HCT116 (cell line): ENCODE measurements at regions not wholly inside any gene's neighbourhood (a gene's known extent, or its start where the extent isn't known, plus 50 kb on each side); places are given as distances from the start of the nearest gene placed in this dataset.
"Not testable (repeated sequence)": the region's sequence is repeated elsewhere in the genome, so short reads cannot be mapped to it uniquely, and the experiment has no call there.

Source experiments
- ATAC-seq: fragments of 200-7000 bp; cut with Tn5 transposase; 2 replicates; pipeline ENCODE4 v1.9.1; 2020; ENCODE audit warnings: mild to moderate bottlenecking, moderate library complexity
- BruUV-seq: library from RNA; stranded (reverse); fragments of 400-500 nt; replicated peaks from 2 replicates; lab custom pipeline; 2021; lab: Mats Ljungman, UMichigan
- CTCF ChIA-PET: fragments of 300-600 bp; sonication (Branson Sonifier 250); formaldehyde crosslinking; loops from one replicate; lab custom pipeline; 2021; ENCODE audit warnings: antibody characterized with exemption; lab: Charles Lee
- POLR2A ChIA-PET: fragments of 300-600, 350-600 bp; sonication (Branson Sonifier 250); formaldehyde crosslinking; loops from one replicate; lab custom pipeline; 2021; ENCODE audit warnings: antibody characterized with exemption; lab: Charles Lee
- RAD21 ChIA-PET, 2 experiments: fragments of 300-600 bp; sonication (Branson Sonifier 250); formaldehyde crosslinking; loops; one replicate each; lab custom pipeline; 2023; ENCODE audit warnings: low total read pairs in 2 of 2; ENCODE audit not compliant: uncharacterized antibody in 2 of 2, unreplicated experiment in 2 of 2, low non-redundant PET in 1 of 2; lab: Charles Lee
- DNase-seq: peaks from one replicate; pipeline ENCODE4 v3.0.0-alpha.2; 2010; ENCODE audit warnings: low read depth, low spot score
- H2AFZ ChIP-seq: fragments of 200-600 bp; shearing (Covaris generic), sonication (generic); 2 replicates; pipeline ENCODE4 v1.6.1; 2017; ENCODE audit warnings: low read depth, mixed run types, mixed read lengths, antibody characterized with exemption, low read length; ENCODE audit not compliant: poor library complexity, severe bottlenecking
- H3K27ac ChIP-seq: 2 replicates; pipeline ENCODE4 v1.5.1; 2012; ENCODE audit warnings: low read depth, low read length
- H3K27me3 ChIP-seq: fragments of 200-600 bp; sonication (generic); 2 replicates; pipeline ENCODE4 v1.6.1; 2016; ENCODE audit warnings: mixed run types, low read length, mixed read lengths; ENCODE audit not compliant: insufficient read depth
- H3K36me3 ChIP-seq, 2 experiments: fragments of 200-500 bp in 1 of 2; fragments of 200-600 bp in 1 of 2; sonication (Bioruptor generic) in 1 of 2; sonication (generic) in 1 of 2; 2 replicates each; pipeline versions ENCODE4 v1.5.1 to v1.6.1; 2014 to 2016; ENCODE audit warnings: low read length in 2 of 2, inconsistent platforms in 1 of 2, mixed read lengths in 1 of 2, mixed run types in 1 of 2; ENCODE audit not compliant: insufficient read depth in 2 of 2, control insufficient read depth in 1 of 2
- H3K4me1 ChIP-seq, 2 experiments: fragments of 200-600 bp in 1 of 2; sonication (generic) in 1 of 2; 2 replicates each; pipeline versions ENCODE4 v1.5.1 to v1.6.1; 2012 to 2017; ENCODE audit warnings: low read length in 2 of 2, inconsistent platforms in 1 of 2, mild to moderate bottlenecking in 1 of 2, mixed read lengths in 1 of 2, mixed run types in 1 of 2, moderate library complexity in 1 of 2; ENCODE audit not compliant: insufficient read depth in 2 of 2, control insufficient read depth in 1 of 2
- H3K4me2 ChIP-seq: fragments of 200-600 bp; sonication (generic); 2 replicates; pipeline ENCODE4 v1.6.1; 2017; ENCODE audit warnings: mixed run types, low read length, mixed read lengths
- H3K4me3 ChIP-seq, 2 experiments: fragments of 200-600 bp in 1 of 2; sonication (generic) in 1 of 2; replicated peaks in 1 of 2; 2 replicates each; pipeline ENCODE4 v1.5.1; 2011 to 2016; ENCODE audit warnings: low read length in 2 of 2, control low read depth in 1 of 2, low read depth in 1 of 2, mild to moderate bottlenecking in 1 of 2, mixed read lengths in 1 of 2, mixed run types in 1 of 2
- H3K79me2 ChIP-seq: fragments of 200-600 bp; sonication (generic); 2 replicates; pipeline ENCODE4 v1.6.1; 2017; ENCODE audit warnings: mild to moderate bottlenecking, mixed run types, low read length, moderate library complexity, mixed read lengths; ENCODE audit not compliant: insufficient read depth
- H3K9ac ChIP-seq: fragments of 200-600 bp; sonication (generic); 2 replicates; pipeline ENCODE4 v1.6.1; 2016; ENCODE audit warnings: low read length, mixed read lengths
- H3K9me2 ChIP-seq: fragments of 200-600 bp; sonication (generic), shearing (Covaris generic); 2 replicates; pipeline ENCODE4 v1.6.1; 2017; ENCODE audit warnings: mixed run types, mild to moderate bottlenecking, moderate library complexity; ENCODE audit not compliant: insufficient read depth
- H3K9me3 ChIP-seq, 2 experiments: fragments of 200-500 bp in 1 of 2; fragments of 200-600 bp in 1 of 2; sonication (Bioruptor generic) in 1 of 2; sonication (generic) in 1 of 2; 2 replicates each; pipeline ENCODE4 v1.6.1; 2014 to 2017; ENCODE audit warnings: low read length in 2 of 2, mixed read lengths in 2 of 2, inconsistent platforms in 1 of 2, low read depth in 1 of 2, mild to moderate bottlenecking in 1 of 2, mixed run types in 1 of 2, moderate library complexity in 1 of 2; ENCODE audit not compliant: control insufficient read depth in 1 of 2, insufficient read depth in 1 of 2
- H4K20me1 ChIP-seq: fragments of 200-600 bp; sonication (generic), shearing (Covaris generic); 2 replicates; pipeline ENCODE4 v1.6.1; 2017; ENCODE audit warnings: mixed run types, mild to moderate bottlenecking, moderate library complexity; ENCODE audit not compliant: insufficient read depth
- CBX3 ChIP-seq: IDR thresholded peaks from 2 replicates; pipeline ENCODE4 v1.6.1; 2012; ENCODE audit warnings: low read depth
- CEBPB ChIP-seq: IDR thresholded peaks from 2 replicates; pipeline ENCODE4 v1.6.1; 2012; ENCODE audit warnings: low read depth
- EGR1 ChIP-seq: IDR thresholded peaks from 2 replicates; pipeline ENCODE4 v1.6.1; 2012; ENCODE audit warnings: low read depth
- EZH2phosphoT487 ChIP-seq: fragments of 200-600 bp; IDR thresholded peaks from 2 replicates; pipeline ENCODE4 v1.6.1; 2018; ENCODE audit warnings: antibody characterized with exemption, borderline replicate concordance
- FOSL1 ChIP-seq: IDR thresholded peaks from 2 replicates; pipeline ENCODE4 v1.6.1; 2012; ENCODE audit warnings: low read depth
- JUND ChIP-seq: IDR thresholded peaks from 2 replicates; pipeline ENCODE4 v1.6.1; 2012
- POLR2A ChIP-seq: IDR thresholded peaks from 2 replicates; pipeline ENCODE4 v1.7.0; 2011; ENCODE audit warnings: borderline replicate concordance; ENCODE audit not compliant: insufficient read depth, insufficient read length; ENCODE audit errors: extremely low read depth
- POLR2AphosphoS5 ChIP-seq: IDR thresholded peaks from 2 replicates; pipeline ENCODE4 v1.6.1; 2011; ENCODE audit warnings: mild to moderate bottlenecking, low read depth, low read length, moderate library complexity
- RAD21 ChIP-seq: IDR thresholded peaks from 2 replicates; pipeline ENCODE4 v1.6.1; 2012; ENCODE audit warnings: low read depth, mild to moderate bottlenecking
- SIN3A ChIP-seq: IDR thresholded peaks from 2 replicates; pipeline ENCODE4 v1.6.1; 2012; ENCODE audit warnings: low read depth
- SP1 ChIP-seq: IDR thresholded peaks from 2 replicates; pipeline ENCODE4 v1.6.1; 2012; ENCODE audit warnings: low read depth
- SRF ChIP-seq: IDR thresholded peaks from 2 replicates; pipeline ENCODE4 v1.6.1; 2012; ENCODE audit warnings: low read depth
- TCF7L2 ChIP-seq: IDR thresholded peaks from 2 replicates; pipeline ENCODE4 v1.7.0; 2011; ENCODE audit warnings: borderline replicate concordance, inconsistent platforms; ENCODE audit not compliant: insufficient read depth, insufficient read length; ENCODE audit errors: extremely low read depth
- YY1 ChIP-seq: IDR thresholded peaks from 2 replicates; pipeline ENCODE4 v1.6.1; 2011; ENCODE audit warnings: low read length, low read depth, moderate library complexity, mild to moderate bottlenecking; ENCODE audit not compliant: insufficient replicate concordance; ENCODE audit errors: extremely low read depth
- ZFX ChIP-seq: fragments of 450-650 bp; IDR thresholded peaks from 2 replicates; pipeline ENCODE4 v1.6.1; 2017
- ZNF274 ChIP-seq: fragments of 200-500 bp; sonication (Bioruptor generic); IDR thresholded peaks from 2 replicates; pipeline ENCODE4 v1.6.1; 2014; ENCODE audit warnings: mild to moderate bottlenecking, low read depth, low read length, inconsistent platforms
- intact Hi-C: fragments of 100-400 bp; cut with micrococcal nuclease; formaldehyde crosslinking; loops from 2 replicates; pipeline ENCODE4 v1.10.0; 2022
- TF ChIP-seq, protein P1 (sequence below): IDR thresholded peaks from 2 replicates; pipeline ENCODE4 v1.6.1; 2012
- TF ChIP-seq, protein P2 (sequence below): IDR thresholded peaks from 2 replicates; pipeline ENCODE4 v1.6.1; 2012; ENCODE audit warnings: low read depth

DNA sequence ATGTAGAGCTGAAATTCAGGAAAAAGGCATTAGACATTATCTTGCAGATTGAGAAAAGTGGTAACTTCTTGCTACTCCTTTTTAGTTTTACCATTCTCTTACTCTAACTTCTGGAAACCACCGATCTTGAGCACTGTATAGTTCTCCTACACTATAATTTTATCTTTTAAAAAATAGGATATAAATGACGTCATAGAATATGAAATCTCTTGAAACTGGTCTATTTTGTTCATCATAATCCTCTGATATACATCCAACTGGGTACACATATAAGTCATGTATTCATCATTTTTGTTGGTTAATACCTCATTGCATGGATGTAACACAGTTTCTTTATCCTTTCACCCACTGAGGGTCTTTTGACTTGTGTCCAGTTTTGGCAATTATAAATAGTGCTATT is 629.9 kb upstream of the PRR20A start:
- CTCF ChIA-PET = no interaction called here
- H3K4me1 ChIP-seq = no peaks in the 10 kb centered on the region
- H3K9me2 ChIP-seq = no peaks in the 10 kb centered on the region
- no peaks in the 10 kb centered on the region for H4K20me1 ChIP-seq
- no peaks in the 10 kb centered on the region for H3K36me3 ChIP-seq
- no peak overlapping the region for H3K9ac ChIP-seq
- no peak overlapping the region for H3K4me3 ChIP-seq
- RAD21 ChIA-PET = no interaction called here
- BruUV-seq = no TSS peak
- H3K79me2 ChIP-seq = no peaks in the 10 kb centered on the region
- no peaks in the 10 kb centered on the region for H3K27me3 ChIP-seq
- no peak for ATAC-seq
- no peak overlapping the region for H2AFZ ChIP-seq
- intact Hi-C loops = no loop called here
- peaks cover 11 to 18% of the 10 kb centered on the region in 2 experiments for H3K9me3 ChIP-seq
- POLR2A ChIA-PET = no interaction called here
- no peak for DNase-seq
- H3K27ac ChIP-seq = no peak overlapping the region
- TF ChIP-seq ZFX (no peak), SIN3A (no peak), POLR2A (no peak), RAD21 (no peak), CEBPB (no peak), YY1 (no peak), FOSL1 (no peak), TCF7L2 (no peak), POLR2AphosphoS5 (no peak), SRF (no peak), SP1 (no peak), ZNF274 (no peak), EZH2phosphoT487 (no peak), JUND (no peak), CBX3 (no peak), EGR1 (no peak)
- TF ChIP-seq, protein P1, sequence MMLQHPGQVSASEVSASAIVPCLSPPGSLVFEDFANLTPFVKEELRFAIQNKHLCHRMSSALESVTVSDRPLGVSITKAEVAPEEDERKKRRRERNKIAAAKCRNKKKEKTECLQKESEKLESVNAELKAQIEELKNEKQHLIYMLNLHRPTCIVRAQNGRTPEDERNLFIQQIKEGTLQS = no peak
- TF ChIP-seq, protein P2, sequence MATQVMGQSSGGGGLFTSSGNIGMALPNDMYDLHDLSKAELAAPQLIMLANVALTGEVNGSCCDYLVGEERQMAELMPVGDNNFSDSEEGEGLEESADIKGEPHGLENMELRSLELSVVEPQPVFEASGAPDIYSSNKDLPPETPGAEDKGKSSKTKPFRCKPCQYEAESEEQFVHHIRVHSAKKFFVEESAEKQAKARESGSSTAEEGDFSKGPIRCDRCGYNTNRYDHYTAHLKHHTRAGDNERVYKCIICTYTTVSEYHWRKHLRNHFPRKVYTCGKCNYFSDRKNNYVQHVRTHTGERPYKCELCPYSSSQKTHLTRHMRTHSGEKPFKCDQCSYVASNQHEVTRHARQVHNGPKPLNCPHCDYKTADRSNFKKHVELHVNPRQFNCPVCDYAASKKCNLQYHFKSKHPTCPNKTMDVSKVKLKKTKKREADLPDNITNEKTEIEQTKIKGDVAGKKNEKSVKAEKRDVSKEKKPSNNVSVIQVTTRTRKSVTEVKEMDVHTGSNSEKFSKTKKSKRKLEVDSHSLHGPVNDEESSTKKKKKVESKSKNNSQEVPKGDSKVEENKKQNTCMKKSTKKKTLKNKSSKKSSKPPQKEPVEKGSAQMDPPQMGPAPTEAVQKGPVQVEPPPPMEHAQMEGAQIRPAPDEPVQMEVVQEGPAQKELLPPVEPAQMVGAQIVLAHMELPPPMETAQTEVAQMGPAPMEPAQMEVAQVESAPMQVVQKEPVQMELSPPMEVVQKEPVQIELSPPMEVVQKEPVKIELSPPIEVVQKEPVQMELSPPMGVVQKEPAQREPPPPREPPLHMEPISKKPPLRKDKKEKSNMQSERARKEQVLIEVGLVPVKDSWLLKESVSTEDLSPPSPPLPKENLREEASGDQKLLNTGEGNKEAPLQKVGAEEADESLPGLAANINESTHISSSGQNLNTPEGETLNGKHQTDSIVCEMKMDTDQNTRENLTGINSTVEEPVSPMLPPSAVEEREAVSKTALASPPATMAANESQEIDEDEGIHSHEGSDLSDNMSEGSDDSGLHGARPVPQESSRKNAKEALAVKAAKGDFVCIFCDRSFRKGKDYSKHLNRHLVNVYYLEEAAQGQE = no peak
- no peak overlapping the region for H3K4me2 ChIP-seq

DNA sequence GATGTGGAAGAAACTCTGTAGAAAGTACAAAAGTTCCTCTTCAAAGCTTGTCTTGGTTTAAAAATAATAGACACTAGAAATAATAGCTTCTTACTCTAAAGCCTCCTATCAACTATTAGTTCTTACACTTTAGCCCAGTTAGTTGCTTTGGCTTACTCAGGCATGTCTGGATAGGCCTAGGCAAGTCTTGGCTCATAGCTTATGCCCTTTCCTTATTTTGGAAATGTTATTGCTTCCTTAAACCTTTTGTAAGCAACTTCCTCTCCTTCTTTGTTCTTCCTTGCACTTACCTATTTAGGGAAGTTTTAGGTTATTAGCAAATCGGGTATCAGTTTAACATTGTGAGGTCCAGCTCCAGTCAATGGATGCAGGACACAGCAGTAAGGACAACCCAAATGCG is 628.4 kb upstream of the PRR20A start:
- H3K4me2 ChIP-seq = not testable (repeated sequence)

More for the DNA sequence above, 628.4 kb upstream of the PRR20A start:
- H2AFZ ChIP-seq, H3K27me3 ChIP-seq, H3K4me1 ChIP-seq, RAD21 ChIA-PET, H3K36me3 ChIP-seq, CTCF ChIA-PET, ATAC-seq, DNase-seq, intact Hi-C loops, H4K20me1 ChIP-seq, POLR2A ChIA-PET, H3K9me2 ChIP-seq, H3K9ac ChIP-seq, H3K79me2 ChIP-seq, H3K4me3 ChIP-seq, H3K27ac ChIP-seq, BruUV-seq: not testable (repeated sequence)
- H3K9me3 ChIP-seq = peaks cover 16 to 20% of the 10 kb centered on the region in 2 experiments
